HG03064 (cell line): ENCODE measurements at regions not wholly inside any gene's neighbourhood (a gene's known extent, or its start where the extent isn't known, plus 50 kb on each side); places are given as distances from the start of the nearest gene placed in this dataset.

Experiments
- ATAC-seq: cut with Tn5 transposase; IDR thresholded peaks from one replicate; pipeline ENCODE4 v1.9.1; 2021; ENCODE audit warnings: low read depth; ENCODE audit not compliant: unreplicated experiment

GRCh38 chr10:4372601-4373000, 453.4 kb upstream of the AKR1E2 start:
- no peak for ATAC-seq

- ATAC-seq = no peak
Observed at GRCh38 chr10:4371691-4372295, 454.2 kb upstream of the AKR1E2 start.

GRCh38 chr10:4370376-4370775, 455.6 kb upstream of the AKR1E2 start:
- ATAC-seq = no peak

- ATAC-seq = no peak
Observed at GRCh38 chr10:4361581-4361980, 464.4 kb upstream of the AKR1E2 start.

GRCh38 chr10:4359003-4359402, 467.0 kb upstream of the AKR1E2 start:
- ATAC-seq = no peak

GRCh38 chr10:4357911-4358310, 468.1 kb upstream of the AKR1E2 start:
- no peak for ATAC-seq

- ATAC-seq = no peak
Observed at GRCh38 chr10:4355350-4355749, 470.7 kb upstream of the AKR1E2 start.

- no peak for ATAC-seq
Observed at GRCh38 chr10:4354382-4354812, 471.6 kb upstream of the AKR1E2 start.

- ATAC-seq = no peak
Observed at GRCh38 chr10:4353964-4354363, 472.0 kb upstream of the AKR1E2 start.

GRCh38 chr10:4353059-4353655, 472.9 kb upstream of the AKR1E2 start:
- no peak for ATAC-seq

- no peak for ATAC-seq
Observed at GRCh38 chr10:4352414-4352961, 473.5 kb upstream of the AKR1E2 start.

- ATAC-seq = no peak
Observed at GRCh38 chr10:4351723-4352413, 474.1 kb upstream of the AKR1E2 start.

- no peak for ATAC-seq
Observed at GRCh38 chr10:4347397-4347796, 478.6 kb upstream of the AKR1E2 start.

- ATAC-seq = no peak
Observed at GRCh38 chr10:4345877-4346646, 479.9 kb upstream of the AKR1E2 start.

- no peak for ATAC-seq
Observed at GRCh38 chr10:4344492-4344994, 481.5 kb upstream of the AKR1E2 start.

GRCh38 chr10:4343873-4344272, 482.1 kb upstream of the AKR1E2 start:
- ATAC-seq = no peak

- ATAC-seq = no peak
Observed at GRCh38 chr10:4343091-4343490, 482.9 kb upstream of the AKR1E2 start.

GRCh38 chr10:4338768-4339167, 487.2 kb upstream of the AKR1E2 start:
- ATAC-seq = no peak

- ATAC-seq = no peak
Observed at GRCh38 chr10:4337563-4337962, 488.4 kb upstream of the AKR1E2 start.

GRCh38 chr10:4334871-4335270, 491.1 kb upstream of the AKR1E2 start:
- ATAC-seq = no peak

- ATAC-seq = no peak
Observed at GRCh38 chr10:4334015-4334414, 492.0 kb upstream of the AKR1E2 start.
